HG02798 (cell line): ENCODE measurements at regions not wholly inside any gene's neighbourhood (a gene's known extent, or its start where the extent isn't known, plus 50 kb on each side); places are given as distances from the start of the nearest gene placed in this dataset.

Source experiments
- ATAC-seq: cut with Tn5 transposase; IDR thresholded peaks from one replicate; pipeline ENCODE4 v1.9.1; 2021; ENCODE audit warnings: mild to moderate bottlenecking; ENCODE audit not compliant: unreplicated experiment, poor library complexity

GRCh38 chr5:143992496-143992895 is 178.0 kb downstream of the YIPF5 start:
- no peak for ATAC-seq

GRCh38 chr5:144002876-144003275 is 167.6 kb downstream of the YIPF5 start:
- ATAC-seq: no peak

GRCh38 chr5:144003636-144004035 is 166.8 kb downstream of the YIPF5 start:
- ATAC-seq: no peak

- ATAC-seq: no peak
These were observed 166.3 kb downstream of the YIPF5 start for GRCh38 chr5:144004146-144004545.

- no peak for ATAC-seq
These were observed 165.7 kb downstream of the YIPF5 start for GRCh38 chr5:144004751-144005150.

- no peak for ATAC-seq
These were observed 161.3 kb downstream of the YIPF5 start for GRCh38 chr5:144009116-144009515.

GRCh38 chr5:144011388-144011787 is 159.1 kb downstream of the YIPF5 start:
- no peak for ATAC-seq

- no peak for ATAC-seq
These were observed 156.6 kb downstream of the YIPF5 start for GRCh38 chr5:144013816-144014215.

GRCh38 chr5:144015961-144016360 is 154.5 kb downstream of the YIPF5 start:
- ATAC-seq: no peak

- ATAC-seq: no peak
These were observed 153.3 kb downstream of the YIPF5 start for GRCh38 chr5:144017119-144017518.

GRCh38 chr5:144017631-144018030 is 152.8 kb downstream of the YIPF5 start:
- ATAC-seq: no peak

- ATAC-seq: no peak
These were observed 146.4 kb downstream of the YIPF5 start for GRCh38 chr5:144024090-144024489.

- ATAC-seq: no peak
These were observed 145.9 kb downstream of the YIPF5 start for GRCh38 chr5:144024545-144024944.

GRCh38 chr5:144026286-144026685 is 144.2 kb downstream of the YIPF5 start:
- no peak for ATAC-seq

GRCh38 chr5:144028058-144028457 is 142.4 kb downstream of the YIPF5 start:
- ATAC-seq: no peak

- no peak for ATAC-seq
These were observed 141.8 kb downstream of the YIPF5 start for GRCh38 chr5:144028636-144029035.

- ATAC-seq: no peak
These were observed 139.6 kb downstream of the YIPF5 start for GRCh38 chr5:144030904-144031303.

GRCh38 chr5:144032375-144032774 is 138.1 kb downstream of the YIPF5 start:
- ATAC-seq: no peak

- no peak for ATAC-seq
These were observed 137.0 kb downstream of the YIPF5 start for GRCh38 chr5:144033486-144033885.

GRCh38 chr5:144035046-144035740 is 135.3 kb downstream of the YIPF5 start:
- no peak for ATAC-seq

GRCh38 chr5:144036476-144036875 is 134.0 kb downstream of the YIPF5 start:
- no peak for ATAC-seq

GRCh38 chr5:144040615-144041305 is 129.7 kb downstream of the YIPF5 start:
- no peak for ATAC-seq
